ELF-1 (cell line): ENCODE measurements at regions not wholly inside any gene's neighbourhood (a gene's known extent, or its start where the extent isn't known, plus 50 kb on each side); places are given as distances from the start of the nearest gene placed in this dataset.
"Not testable (repeated sequence)": the region's sequence is repeated elsewhere in the genome, so short reads cannot be mapped to it uniquely, and the experiment has no call there.

Source experiments
- DNase-seq: peaks from one replicate; pipeline ENCODE4 v3.0.0-alpha.2; 2016; ENCODE audit warnings: low read depth, low spot score

GRCh38 chr2:167365216-167365615, 476.9 kb downstream of the XIRP2 start:
- DNase-seq: no peak

- no peak for DNase-seq
Measured at GRCh38 chr2:167361426-167361825, 473.1 kb downstream of the XIRP2 start.

GRCh38 chr2:167355821-167356220, 467.5 kb downstream of the XIRP2 start:
- DNase-seq: no peak

GRCh38 chr2:167353605-167354280, 465.5 kb downstream of the XIRP2 start:
- DNase-seq: no peak

- no peak for DNase-seq
Measured at GRCh38 chr2:167345559-167345958, 457.3 kb downstream of the XIRP2 start.

- no peak for DNase-seq
Measured at GRCh38 chr2:167342769-167343168, 454.5 kb downstream of the XIRP2 start.

- DNase-seq: no peak
Measured at GRCh38 chr2:167340322-167340721, 452.0 kb downstream of the XIRP2 start.

GRCh38 chr2:167336213-167336612, 447.9 kb downstream of the XIRP2 start:
- DNase-seq: no peak

- no peak for DNase-seq
Measured at GRCh38 chr2:167335541-167335992, 447.3 kb downstream of the XIRP2 start.

GRCh38 chr2:167334146-167334742, 446.0 kb downstream of the XIRP2 start:
- no peak for DNase-seq

GRCh38 chr2:167333245-167333644, 445.0 kb downstream of the XIRP2 start:
- no peak for DNase-seq

- DNase-seq: no peak
Measured at GRCh38 chr2:167332358-167332757, 444.1 kb downstream of the XIRP2 start.

- DNase-seq: peak; percentile 77
Measured at GRCh38 chr2:167331636-167332232, 443.5 kb downstream of the XIRP2 start.

GRCh38 chr2:167328808-167329207, 440.5 kb downstream of the XIRP2 start:
- DNase-seq: not testable (repeated sequence)

GRCh38 chr2:167322795-167323194, 434.5 kb downstream of the XIRP2 start:
- no peak for DNase-seq

GRCh38 chr2:167318581-167318980, 430.3 kb downstream of the XIRP2 start:
- DNase-seq: no peak

GRCh38 chr2:167310442-167310841, 422.2 kb downstream of the XIRP2 start:
- DNase-seq: peak; percentile 70
